ENCODE measurements at regions not wholly inside any gene's neighbourhood (a gene's known extent, or its start where the extent isn't known, plus 50 kb on each side); places are given as distances from the start of the nearest gene placed in this dataset.

DNA sequence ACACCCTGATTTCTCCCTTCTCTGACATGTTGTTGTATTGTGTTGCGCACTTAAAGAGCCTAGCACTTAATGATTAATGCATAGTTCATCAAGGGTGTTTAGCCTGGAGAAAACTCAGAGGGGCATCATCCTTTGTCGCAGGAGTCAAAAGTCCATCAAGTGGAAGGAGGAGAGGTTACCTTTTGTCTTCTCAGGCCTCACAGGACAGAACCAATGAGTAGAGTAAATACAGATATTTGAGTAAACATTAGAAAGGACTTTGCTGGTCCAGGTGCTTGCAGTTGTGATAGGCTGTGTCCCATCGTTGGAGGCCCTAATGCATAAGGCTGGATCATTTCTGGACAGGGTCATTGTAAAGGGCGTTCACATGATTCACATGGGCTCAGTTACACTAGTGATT, 430.9 kb downstream of the PCNX1 start:
- no peak overlapping the region for H3K27ac Mint-ChIP-seq
- peaks cover 17% of the 10 kb centered on the region; the same call in 1 of the 2 replicates for H3K79me2 ChIP-seq (ENCODE audit: insufficient read depth, low read length)

More for the DNA sequence above, 430.9 kb downstream of the PCNX1 start:
- H3K56ac ChIP-seq (ENCODE audit: insufficient read length, low read depth, low read length), result no peak overlapping the region
- TF ChIP-seq, protein P1, sequence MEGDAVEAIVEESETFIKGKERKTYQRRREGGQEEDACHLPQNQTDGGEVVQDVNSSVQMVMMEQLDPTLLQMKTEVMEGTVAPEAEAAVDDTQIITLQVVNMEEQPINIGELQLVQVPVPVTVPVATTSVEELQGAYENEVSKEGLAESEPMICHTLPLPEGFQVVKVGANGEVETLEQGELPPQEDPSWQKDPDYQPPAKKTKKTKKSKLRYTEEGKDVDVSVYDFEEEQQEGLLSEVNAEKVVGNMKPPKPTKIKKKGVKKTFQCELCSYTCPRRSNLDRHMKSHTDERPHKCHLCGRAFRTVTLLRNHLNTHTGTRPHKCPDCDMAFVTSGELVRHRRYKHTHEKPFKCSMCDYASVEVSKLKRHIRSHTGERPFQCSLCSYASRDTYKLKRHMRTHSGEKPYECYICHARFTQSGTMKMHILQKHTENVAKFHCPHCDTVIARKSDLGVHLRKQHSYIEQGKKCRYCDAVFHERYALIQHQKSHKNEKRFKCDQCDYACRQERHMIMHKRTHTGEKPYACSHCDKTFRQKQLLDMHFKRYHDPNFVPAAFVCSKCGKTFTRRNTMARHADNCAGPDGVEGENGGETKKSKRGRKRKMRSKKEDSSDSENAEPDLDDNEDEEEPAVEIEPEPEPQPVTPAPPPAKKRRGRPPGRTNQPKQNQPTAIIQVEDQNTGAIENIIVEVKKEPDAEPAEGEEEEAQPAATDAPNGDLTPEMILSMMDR (conservative IDR thresholded peaks at IDR 0.05), result no peak
- H4K5ac ChIP-seq (ENCODE audit: insufficient read length, low read depth, low read length), result no peak overlapping the region
- no peak overlapping the region for H2BK12ac ChIP-seq (ENCODE audit: insufficient read length, low read depth, low read length)
- H2AK5ac ChIP-seq (ENCODE audit: insufficient read length, low read length), result no peak overlapping the region
- H4K20me1 ChIP-seq (ENCODE audit: control insufficient read depth, insufficient read depth, insufficient read length), result no peaks in the 10 kb centered on the region
- no CpG with 5 or more reads among the region's 4 CpGs for WGBS (ENCODE audit: extremely low coverage, insufficient read length, low lambda C conversion rate)
- H3T11ph ChIP-seq (ENCODE audit: low read length), result no peak overlapping the region
- no peak overlapping the region for H2AFZ ChIP-seq (ENCODE audit: low read length)
- H2BK20ac ChIP-seq (ENCODE audit: low read depth, low read length, poor library complexity, severe bottlenecking), result no peak overlapping the region
- no peak overlapping the region for H3K9ac ChIP-seq (ENCODE audit: extremely low read depth, insufficient read length, low read length)
- H3K14ac ChIP-seq (ENCODE audit: insufficient read depth, low read length), result no peak overlapping the region
- no peaks in the 10 kb centered on the region for H3K27me3 ChIP-seq (ENCODE audit: insufficient read depth, low read length)
- no peak overlapping the region for H2BK5ac ChIP-seq (ENCODE audit: insufficient read length, low read length)
- H3K4ac ChIP-seq (ENCODE audit: low read depth, low read length), result no peak overlapping the region
- no peaks in the 10 kb centered on the region; the same call in 1 of the 2 replicates for H3K4me1 ChIP-seq (ENCODE audit: insufficient read depth, low read length)
- H3K27me3 Mint-ChIP-seq (ENCODE audit: low read depth), result no peaks in the 10 kb centered on the region; the same call in 1 of the 2 replicates
- no peak overlapping the region for H4K8ac ChIP-seq (replicated peaks; ENCODE audit: insufficient read length, low read depth, low read length)
- H3K4me1 Mint-ChIP-seq, result peaks cover 7 to 9% of the 10 kb centered on the region in 2 experiments
- no peak overlapping the region for H2BK120ac ChIP-seq (ENCODE audit: low read depth, low read length, poor library complexity, severe bottlenecking)
- no peaks in the 10 kb centered on the region for H3K23me2 ChIP-seq (ENCODE audit: insufficient read length, low read depth, low read length, poor library complexity, severe bottlenecking)
- no peak for DNase-seq
- no peak overlapping the region for H2BK15ac ChIP-seq (ENCODE audit: low read depth, low read length)
- H3K9me3 ChIP-seq (ENCODE audit: control insufficient read depth, low read depth, low read length), result no peaks in the 10 kb centered on the region
- H4K91ac ChIP-seq (ENCODE audit: insufficient read length, low read depth, low read length), result no peak overlapping the region
- no peak overlapping the region for H3K23ac ChIP-seq (ENCODE audit: insufficient read length, low read depth, low read length)
- no peak overlapping the region for H3K18ac ChIP-seq (ENCODE audit: insufficient read length, low read depth, low read length)
- H3K27ac ChIP-seq (ENCODE audit: insufficient read length, low read depth, low read length), result no peak overlapping the region
- H3K4me3 Mint-ChIP-seq, result no peak overlapping the region
- H3K9me3 Mint-ChIP-seq, result no peaks in the 10 kb centered on the region
- no peak overlapping the region for H3K4me2 ChIP-seq (ENCODE audit: insufficient read depth, insufficient read length, low read length)
- H3K36me3 Mint-ChIP-seq (ENCODE audit: insufficient read depth in 1 of 3, low read depth in 3 of 3), result peaks cover 4 to 10% (median 10%) of the 10 kb centered on the region in 3 experiments; a peak in 5 of 7 replicates
- peaks cover 11% of the 10 kb centered on the region for H3K79me1 ChIP-seq (ENCODE audit: insufficient read depth, low read depth, low read length, poor library complexity, severe bottlenecking)
